HepG2 (cell line): ENCODE measurements at regions not wholly inside any gene's neighbourhood (a gene's known extent, or its start where the extent isn't known, plus 50 kb on each side); places are given as distances from the start of the nearest gene placed in this dataset.

ENCODE experiments used
- ATAC-seq: fragments of 200-7000 bp; cut with Tn5 transposase; 3 replicates; pipeline ENCODE4 v1.9.1; 2020; ENCODE audit warnings: mild to moderate bottlenecking, moderate library complexity
- BruUV-seq: library from RNA; stranded (reverse); fragments of 400-500 nt; replicated peaks from 2 replicates; lab custom pipeline; 2021; lab: Mats Ljungman, UMichigan
- CTCF ChIA-PET: fragments of 300-600 bp; formaldehyde crosslinking; extraction: SDS; loops from one replicate; lab custom pipeline; 2021; ENCODE audit warnings: low total read pairs, inconsistent platforms, low intra/inter-chr PET ratio; lab: Yijun Ruan, JAX
- POLR2A ChIA-PET: fragments of 350-600 bp; sonication (Branson Sonifier 250); formaldehyde crosslinking; loops from one replicate; lab custom pipeline; 2020; ENCODE audit warnings: antibody characterized with exemption, inconsistent platforms; lab: Yijun Ruan, JAX
- DNase-seq: peaks from one replicate; pipeline ENCODE4 v3.0.0-alpha.2; 2015; ENCODE audit warnings: low spot score
- FAIRE-seq: peaks from 3 replicates; lab custom pipeline; 2011; peaks lifted over from hg19 to GRCh38; lab: Jason Lieb, UNC
- H2AFZ ChIP-seq: one replicate; pipeline ENCODE4 v1.6.1; 2011; ENCODE audit warnings: low read length, inconsistent platforms
- H3K27ac ChIP-seq: fragments of 300-600 bp; 3 replicates; pipeline ENCODE4 v1.8.0; 2011; ENCODE audit warnings: mixed run types, mild to moderate bottlenecking, mixed read lengths, low read length, inconsistent platforms; ENCODE audit not compliant: insufficient read depth; ENCODE audit errors: extremely low read length
- H3K27me3 ChIP-seq, 2 experiments: fragments of 200-600 bp in 1 of 2; 2 replicates in 1 of 2; 3 replicates in 1 of 2; pipeline versions ENCODE4 v1.6.0 to v1.8.0; 2011; ENCODE audit warnings: low read length in 2 of 2, mild to moderate bottlenecking in 2 of 2, moderate library complexity in 2 of 2, inconsistent platforms in 1 of 2; ENCODE audit not compliant: insufficient read depth in 2 of 2, control insufficient read depth in 1 of 2
- H3K36me3 ChIP-seq, 2 experiments: fragments of 200-600 bp in 1 of 2; replicated peaks in 1 of 2; 2 replicates in 1 of 2; 3 replicates in 1 of 2; pipeline versions ENCODE4 v1.5.1 to v1.8.0; 2011; ENCODE audit warnings: low read length in 2 of 2, inconsistent platforms in 1 of 2; ENCODE audit not compliant: insufficient read depth in 2 of 2, control insufficient read depth in 1 of 2
- H3K4me1 ChIP-seq: 2 replicates; pipeline ENCODE4 v1.5.1; 2012; ENCODE audit warnings: low read length, inconsistent platforms; ENCODE audit not compliant: insufficient read depth
- H3K4me2 ChIP-seq: 2 replicates; pipeline ENCODE4 v1.6.0; 2011; ENCODE audit warnings: low read depth, low read length, inconsistent platforms
- H3K4me3 ChIP-seq, 3 experiments: fragments of 200-600 bp in 1 of 3; sonication (generic), shearing (Covaris generic) in 1 of 3; replicated peaks in 1 of 3; 2 replicates each; pipeline ENCODE4 v1.5.1; 2011 to 2016; ENCODE audit warnings: low read length in 3 of 3, inconsistent platforms in 2 of 3, low read depth in 2 of 3, mild to moderate bottlenecking in 2 of 3, control low read depth in 1 of 3, mixed read lengths in 1 of 3; ENCODE audit not compliant: insufficient read depth in 1 of 3
- H3K79me2 ChIP-seq: one replicate; pipeline ENCODE4 v1.6.1; 2011; ENCODE audit warnings: low read length, inconsistent platforms; ENCODE audit not compliant: insufficient read depth
- H3K9ac ChIP-seq: 2 replicates; pipeline ENCODE4 v1.6.0; 2011; ENCODE audit warnings: mild to moderate bottlenecking, low read depth, low read length, inconsistent platforms; ENCODE audit not compliant: insufficient read depth
- H3K9me3 ChIP-seq: 2 replicates; pipeline ENCODE4 v1.5.1; 2012; ENCODE audit warnings: mild to moderate bottlenecking, low read length
- H4K20me1 ChIP-seq: 2 replicates; pipeline ENCODE4 v1.6.0; 2011; ENCODE audit warnings: inconsistent platforms, mild to moderate bottlenecking, low read length, moderate library complexity; ENCODE audit not compliant: insufficient read depth
- GZF1 ChIP-seq: sonication (generic); formaldehyde crosslinking; IDR thresholded peaks from 2 replicates; pipeline ENCODE4 v1.5.1; 2020; ENCODE audit warnings: mild to moderate bottlenecking, missing genetic modification reagents
- HNRNPK ChIP-seq: fragments of 200-400 bp; formaldehyde crosslinking; IDR thresholded peaks from 2 replicates; pipeline ENCODE4 v1.6.1; 2018; ENCODE audit warnings: low read length, low read depth, moderate library complexity, mild to moderate bottlenecking; ENCODE audit not compliant: poor library complexity, severe bottlenecking
- KLF16 ChIP-seq, 2 experiments: sonication (generic) in 1 of 2; formaldehyde crosslinking in 1 of 2; IDR thresholded peaks; 2 replicates each; pipeline versions ENCODE4 v1.6.1 to v1.8.0; 2016 to 2023; ENCODE audit warnings: missing genetic modification reagents in 2 of 2, missing compliant biosample characterization in 1 of 2
- NBN ChIP-seq: fragments of 450-650 bp; conservative IDR thresholded peaks from 2 replicates; pipeline ENCODE4 v1.6.1; 2017
- SP140L ChIP-seq: sonication (generic); formaldehyde crosslinking; IDR thresholded peaks from 2 replicates; pipeline ENCODE4 v1.4.0; 2020; ENCODE audit warnings: missing genetic modification reagents, borderline replicate concordance
- WGBS: methylation state at CpG from one replicate; pipeline ENCODE4 v1.1.6; 2017; ENCODE audit warnings: low lambda C conversion rate; 5-methylcytosine and 5-hydroxymethylcytosine counted together
- in situ Hi-C: cut with HindIII; loops from 2 replicates; pipeline ENCODE4 v1.10.0; 2017; ENCODE audit warnings: low pct_unique_long_range_greater_than_20kb; ENCODE audit not compliant: extremely low pct_ligation_motif_present
- intact Hi-C: fragments of 100-400 bp; cut with micrococcal nuclease; formaldehyde crosslinking; loops from one replicate; pipeline ENCODE4 v1.10.0; 2022; ENCODE audit not compliant: unreplicated experiment
- TF ChIP-seq, protein P1 (sequence below): sonication (generic); formaldehyde crosslinking; conservative IDR thresholded peaks from 2 replicates; pipeline ENCODE4 v1.4.0; 2020; ENCODE audit warnings: missing genetic modification reagents

DNA sequence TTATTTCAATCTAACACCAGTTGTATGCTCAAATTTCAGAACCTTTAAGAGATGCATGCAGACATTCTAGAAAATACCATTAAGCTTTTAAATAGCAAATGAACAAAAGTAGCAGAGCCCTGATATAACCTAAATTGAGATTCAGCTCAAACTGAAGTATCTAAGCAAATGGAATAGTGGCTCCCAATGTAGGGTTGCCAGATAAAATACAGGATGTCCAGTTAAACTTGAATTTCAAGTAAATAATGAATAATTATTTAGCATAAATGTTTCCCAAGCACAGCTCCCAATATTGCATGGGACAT, 171.1 kb upstream of the ATP11B start (continued):
- no peak for TF ChIP-seq KLF16 (CRISPR knock-in tag; IDR thresholded peaks at IDR 0.05)
- TF ChIP-seq, protein P1, sequence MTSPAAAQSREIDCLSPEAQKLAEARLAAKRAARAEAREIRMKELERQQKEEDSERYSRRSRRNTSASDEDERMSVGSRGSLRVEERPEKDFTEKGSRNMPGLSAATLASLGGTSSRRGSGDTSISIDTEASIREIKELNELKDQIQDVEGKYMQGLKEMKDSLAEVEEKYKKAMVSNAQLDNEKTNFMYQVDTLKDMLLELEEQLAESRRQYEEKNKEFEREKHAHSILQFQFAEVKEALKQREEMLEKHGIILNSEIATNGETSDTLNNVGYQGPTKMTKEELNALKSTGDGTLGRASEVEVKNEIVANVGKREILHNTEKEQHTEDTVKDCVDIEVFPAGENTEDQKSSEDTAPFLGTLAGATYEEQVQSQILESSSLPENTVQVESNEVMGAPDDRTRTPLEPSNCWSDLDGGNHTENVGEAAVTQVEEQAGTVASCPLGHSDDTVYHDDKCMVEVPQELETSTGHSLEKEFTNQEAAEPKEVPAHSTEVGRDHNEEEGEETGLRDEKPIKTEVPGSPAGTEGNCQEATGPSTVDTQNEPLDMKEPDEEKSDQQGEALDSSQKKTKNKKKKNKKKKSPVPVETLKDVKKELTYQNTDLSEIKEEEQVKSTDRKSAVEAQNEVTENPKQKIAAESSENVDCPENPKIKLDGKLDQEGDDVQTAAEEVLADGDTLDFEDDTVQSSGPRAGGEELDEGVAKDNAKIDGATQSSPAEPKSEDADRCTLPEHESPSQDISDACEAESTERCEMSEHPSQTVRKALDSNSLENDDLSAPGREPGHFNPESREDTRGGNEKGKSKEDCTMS (CRISPR knock-in tag): no peak
- no peak for TF ChIP-seq NBN

DNA sequence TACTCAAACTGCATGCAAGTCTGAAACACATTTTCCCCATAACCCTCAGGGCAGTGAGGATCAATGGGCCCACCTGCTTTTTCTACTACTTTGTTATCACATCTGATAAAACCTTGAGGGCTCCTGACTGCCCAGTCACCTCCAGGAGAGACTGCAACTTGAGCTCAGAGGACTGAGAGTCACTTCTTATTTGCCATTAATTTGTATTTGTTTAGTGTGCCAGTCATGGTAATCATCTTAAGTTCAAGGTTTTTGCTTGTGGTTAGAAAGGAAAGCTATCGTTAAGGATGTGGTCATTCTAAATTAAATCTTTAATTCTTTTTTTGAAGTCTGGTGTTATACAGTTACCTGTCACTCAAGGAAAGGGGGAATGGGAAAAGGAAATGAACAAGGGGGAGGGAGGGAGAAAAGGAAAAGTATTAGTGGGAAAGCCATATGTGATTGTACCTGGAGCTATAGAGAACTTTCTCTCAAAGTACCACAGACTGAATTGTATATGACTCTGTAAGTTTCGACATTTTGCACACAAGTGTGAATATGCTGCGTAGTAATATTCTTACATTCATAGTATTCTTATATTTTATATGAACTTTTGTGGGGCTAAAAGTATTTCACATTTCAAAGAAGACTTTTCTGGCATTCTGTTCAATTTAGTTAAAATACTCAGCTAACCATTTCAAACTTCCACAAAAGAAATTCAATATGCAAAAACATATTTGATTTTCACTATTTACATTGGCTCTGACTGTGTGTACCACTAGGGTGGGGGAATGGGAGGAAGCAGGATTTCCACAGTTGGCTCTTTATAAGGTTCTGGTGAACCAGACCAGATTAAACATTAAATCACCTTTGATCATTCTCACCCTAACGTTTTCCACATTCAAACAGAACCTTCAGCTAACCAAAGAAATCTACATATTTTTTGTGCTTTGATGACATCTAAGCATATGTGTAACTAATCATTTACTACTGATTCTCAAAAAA, 166.5 kb upstream of the ATP11B start:
- in situ Hi-C loops (no loop called here), intact Hi-C loops (no loop called here)
- no peak for TF ChIP-seq GZF1 (CRISPR knock-in tag)
- peak; percentile 52 for TF ChIP-seq HNRNPK
- TF ChIP-seq SP140L (CRISPR knock-in tag): no peak
- POLR2A ChIA-PET: no interaction called here
- no peaks in the 10 kb centered on the region for H3K27me3 ChIP-seq
- no peaks in the 10 kb centered on the region for H3K9me3 ChIP-seq
- no peaks in the 10 kb centered on the region for H3K79me2 ChIP-seq
- no peaks in the 10 kb centered on the region for H3K36me3 ChIP-seq
- 2% methylated on average over 4 of the region's 4 CpGs for WGBS
- CTCF ChIA-PET: no interaction called here
- no TSS peak for BruUV-seq
- H3K4me2 ChIP-seq: no peak overlapping the region
- no peak for FAIRE-seq
- no peak overlapping the region for H3K27ac ChIP-seq
- no peak overlapping the region for H2AFZ ChIP-seq
- no peak overlapping the region for H3K9ac ChIP-seq
- no peaks in the 10 kb centered on the region for H4K20me1 ChIP-seq
- no peak for DNase-seq
- H3K4me3 ChIP-seq: no peak overlapping the region
- no peaks in the 10 kb centered on the region for H3K4me1 ChIP-seq
- no peak for ATAC-seq
